GM18909 (cell line): ENCODE measurements at regions not wholly inside any gene's neighbourhood (a gene's known extent, or its start where the extent isn't known, plus 50 kb on each side); places are given as distances from the start of the nearest gene placed in this dataset.

Experiments
- ATAC-seq: cut with Tn5 transposase; IDR thresholded peaks from one replicate; pipeline ENCODE4 v1.9.1; 2021; ENCODE audit warnings: mild to moderate bottlenecking; ENCODE audit not compliant: unreplicated experiment, poor library complexity

DNA sequence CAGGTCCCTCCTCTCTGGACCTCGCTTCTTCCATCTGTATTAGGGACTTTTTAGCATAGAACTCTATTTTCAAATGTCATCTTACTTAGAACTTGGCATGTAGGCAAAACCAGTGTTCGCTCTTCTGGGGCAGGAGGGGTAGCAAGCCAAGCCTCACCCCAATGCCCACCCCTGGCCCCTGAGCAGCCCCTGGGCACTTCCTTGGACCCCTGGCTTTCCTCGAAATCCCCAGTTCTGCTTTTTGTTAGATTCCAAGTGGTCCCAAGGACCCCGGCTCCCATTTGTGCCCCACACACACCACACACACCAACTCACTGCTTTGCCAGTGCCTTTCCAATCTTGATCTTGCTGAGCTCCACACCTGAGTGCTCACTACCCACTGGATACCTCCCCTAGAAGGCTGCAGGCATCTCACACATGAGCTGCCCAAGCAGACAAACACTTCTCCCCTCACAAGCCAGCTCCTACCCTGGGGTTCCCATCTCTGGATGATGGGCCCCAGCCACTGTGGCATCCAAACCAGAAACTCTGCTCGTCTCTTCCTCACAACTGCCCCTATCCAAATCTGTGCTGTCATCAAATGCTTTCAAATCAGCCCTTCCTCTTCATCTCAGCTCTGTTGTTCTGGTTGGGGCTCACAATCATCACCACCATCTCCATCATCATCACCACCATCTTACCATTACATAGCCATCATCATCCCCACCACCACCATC is 167.9 kb upstream of the ZMIZ1 start:
- no peak for ATAC-seq

DNA sequence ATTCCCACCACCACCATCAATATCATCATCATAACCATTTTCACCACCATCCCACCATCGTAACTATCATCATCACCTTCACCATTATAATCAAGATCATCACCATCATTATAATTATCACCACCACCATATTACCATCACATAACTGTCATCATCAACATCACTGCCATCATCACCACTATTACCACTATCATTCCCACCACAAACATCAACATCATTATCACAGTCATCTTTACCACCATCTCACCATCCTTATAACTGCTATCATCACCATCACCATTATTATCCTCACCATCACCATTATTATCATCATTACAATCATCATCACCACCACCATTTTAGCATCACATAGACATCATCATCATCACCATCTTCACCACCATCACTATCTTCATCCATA is 167.1 kb upstream of the ZMIZ1 start:
- no peak for ATAC-seq

- no peak for ATAC-seq
Observed at GRCh38 chr10:78902815-78903214, 166.0 kb upstream of the ZMIZ1 start.

DNA sequence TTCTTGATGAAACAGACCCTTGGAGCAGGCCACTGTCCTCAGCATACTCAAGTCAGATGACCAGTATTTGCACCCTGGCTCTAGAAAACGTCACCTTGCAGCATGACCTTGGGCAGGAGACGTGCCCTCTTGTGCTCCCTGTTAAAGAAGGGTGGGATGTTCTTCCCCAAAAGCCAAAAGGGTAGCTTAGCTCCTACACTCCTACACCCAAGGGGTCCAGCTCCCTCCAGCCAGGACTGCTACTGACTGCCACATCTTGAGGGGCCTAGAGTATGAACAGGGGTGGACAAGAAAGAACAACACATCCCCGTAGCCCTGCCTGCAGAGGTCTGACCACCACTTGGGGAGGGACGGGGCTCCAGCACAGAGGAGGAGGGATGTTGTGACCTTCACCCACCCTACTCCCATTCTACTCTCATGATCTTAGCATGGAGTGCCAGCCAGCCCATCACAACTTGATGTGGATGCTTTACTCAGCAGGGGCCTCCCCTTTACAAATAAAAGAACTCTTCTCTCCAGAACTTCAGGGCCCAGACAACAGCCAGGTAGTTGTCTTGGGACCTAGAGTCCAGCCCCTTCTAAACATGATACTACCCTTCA is 165.3 kb upstream of the ZMIZ1 start:
- ATAC-seq: no peak

- ATAC-seq: no peak
Observed at GRCh38 chr10:78904196-78904595, 164.6 kb upstream of the ZMIZ1 start.

DNA sequence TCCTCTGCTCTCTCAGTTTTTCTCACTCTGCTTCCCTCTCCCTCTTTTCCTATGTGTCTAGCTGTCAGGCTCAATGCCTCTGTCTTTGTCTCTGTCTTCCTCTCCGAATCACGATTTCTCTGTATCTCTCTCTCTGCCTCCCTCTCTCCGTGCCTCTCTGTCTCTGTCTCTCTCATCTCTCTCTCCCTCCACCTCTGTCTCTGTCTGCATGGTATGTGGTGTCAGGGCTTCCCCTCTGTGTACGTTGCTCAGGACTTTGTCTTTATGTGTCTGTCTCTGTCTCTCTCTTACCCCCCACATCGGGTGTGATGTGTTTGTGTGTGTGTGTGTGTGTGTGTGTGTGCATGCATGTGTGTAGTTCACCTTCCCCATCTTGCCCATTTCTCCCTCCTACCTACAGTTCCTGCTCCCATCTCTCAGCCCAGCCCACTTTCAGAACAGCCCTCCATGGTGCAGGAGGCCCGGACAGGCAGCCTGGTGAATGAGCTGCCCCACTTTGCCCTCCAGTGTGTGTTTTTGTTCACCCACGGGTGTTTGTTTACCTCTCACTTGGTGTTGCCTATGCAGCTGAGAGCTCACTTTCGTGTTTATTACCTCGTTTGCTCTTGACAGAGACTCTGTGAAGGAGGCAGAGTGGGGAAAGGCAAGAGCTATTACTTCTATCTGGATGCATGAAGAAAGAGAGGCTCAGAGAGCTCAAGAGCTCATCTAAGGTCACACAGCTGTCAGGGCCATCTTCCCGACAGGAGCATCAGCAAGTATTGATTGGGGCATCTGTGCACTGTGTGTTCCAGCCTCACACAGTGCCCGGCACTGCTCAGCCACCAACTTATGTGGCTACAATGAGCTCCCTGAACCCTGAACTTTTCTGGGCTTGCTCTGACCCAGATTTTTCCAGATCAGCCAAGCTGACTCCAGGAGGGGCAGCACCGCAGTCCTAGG is 163.5 kb upstream of the ZMIZ1 start:
- no peak for ATAC-seq

- ATAC-seq: no peak
Observed at GRCh38 chr10:78905957-78906308, 162.8 kb upstream of the ZMIZ1 start.

DNA sequence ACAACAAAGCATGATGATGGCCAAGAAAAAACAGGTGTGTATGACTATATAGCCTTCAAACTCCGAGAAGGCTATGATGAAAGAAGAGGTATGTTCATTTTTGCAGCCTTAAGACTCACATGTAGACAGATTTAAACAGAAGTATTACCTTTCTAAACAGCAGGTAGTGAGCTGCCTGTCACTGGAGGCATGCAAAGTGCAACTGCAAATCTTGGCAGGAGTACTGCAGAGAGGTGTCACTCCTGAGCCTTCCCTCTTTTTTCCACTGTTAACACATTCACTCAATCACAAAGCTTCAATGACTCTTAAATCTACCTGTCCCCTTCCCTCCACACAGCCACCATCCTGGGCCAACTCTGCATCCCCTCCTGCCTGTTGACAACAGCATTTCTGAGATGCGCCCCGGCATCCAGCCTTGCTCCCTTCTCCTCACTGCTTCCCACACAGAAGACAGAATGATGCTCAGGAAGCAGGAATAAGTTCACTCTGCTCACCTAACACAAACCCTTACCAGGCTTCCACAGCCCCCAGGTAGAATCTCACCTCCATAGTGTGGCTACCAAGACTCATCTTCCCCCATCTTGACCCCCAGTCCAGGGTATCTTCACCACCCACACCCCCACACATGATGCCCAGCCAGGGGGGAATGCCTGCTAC is 161.9 kb upstream of the ZMIZ1 start:
- ATAC-seq: no peak

- no peak for ATAC-seq
Observed at GRCh38 chr10:78907551-78908211, 161.1 kb upstream of the ZMIZ1 start.

DNA sequence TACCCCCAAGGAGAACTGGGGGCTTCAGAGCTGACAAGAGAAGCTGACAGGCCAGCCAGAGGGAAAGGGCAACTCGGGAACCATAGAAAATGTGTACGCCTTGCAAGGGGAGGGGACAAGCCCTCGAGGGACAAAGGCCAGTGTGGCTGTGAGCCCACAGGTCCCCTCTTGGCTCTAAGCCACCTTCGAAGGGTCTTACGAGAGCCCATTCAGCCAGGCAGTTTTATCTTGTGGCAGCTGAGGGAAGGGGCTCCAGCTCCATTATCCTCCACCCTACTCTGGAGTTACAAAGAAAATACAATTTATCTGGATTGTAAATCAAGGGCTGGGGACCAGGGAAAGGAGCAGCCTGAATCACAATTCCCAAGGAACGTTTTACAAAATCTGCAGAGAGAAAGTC is 159.5 kb upstream of the ZMIZ1 start:
- no peak for ATAC-seq

GRCh38 chr10:78910021-78910420 is 158.7 kb upstream of the ZMIZ1 start:
- ATAC-seq: no peak

DNA sequence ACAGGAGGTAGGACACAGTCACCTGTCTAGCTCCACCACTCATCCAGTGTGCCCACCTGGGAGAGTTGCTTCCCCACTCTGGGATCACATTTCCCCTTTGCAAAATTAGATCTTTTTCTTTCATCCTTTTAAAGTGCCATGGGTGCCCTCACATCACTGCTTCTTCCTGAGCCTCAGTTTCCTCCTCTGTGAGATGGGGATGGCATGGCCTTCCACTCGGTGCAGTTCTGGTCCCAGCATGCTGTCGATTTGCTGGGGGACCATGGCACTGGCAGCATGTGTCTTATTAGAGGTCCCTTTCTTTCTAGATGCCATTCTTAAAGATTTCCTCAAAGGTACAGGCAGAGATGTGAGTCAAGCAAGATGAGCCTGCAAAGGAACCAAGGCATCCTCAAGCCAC is 158.3 kb upstream of the ZMIZ1 start:
- no peak for ATAC-seq

DNA sequence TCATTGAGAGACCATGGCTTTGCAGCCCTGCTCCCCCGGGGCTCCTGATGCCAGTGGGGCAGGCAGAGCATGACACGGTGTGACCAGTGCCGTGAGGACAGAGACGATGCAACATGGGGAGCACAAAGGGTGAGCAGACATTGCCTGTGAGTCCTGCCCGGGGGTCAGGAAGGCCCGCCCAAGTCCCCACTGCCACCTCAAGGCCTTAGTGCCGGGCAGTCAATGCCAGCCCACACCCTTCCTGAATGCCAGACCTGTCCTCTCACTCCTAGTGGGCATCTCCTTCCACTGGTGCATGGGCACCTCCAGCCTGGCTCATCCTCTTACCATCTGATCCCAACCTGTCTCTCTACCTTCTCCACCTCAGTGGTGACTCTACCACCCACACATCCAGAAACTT is 157.9 kb upstream of the ZMIZ1 start:
- no peak for ATAC-seq

GRCh38 chr10:78911533-78912340 is 157.0 kb upstream of the ZMIZ1 start:
- no peak for ATAC-seq

DNA sequence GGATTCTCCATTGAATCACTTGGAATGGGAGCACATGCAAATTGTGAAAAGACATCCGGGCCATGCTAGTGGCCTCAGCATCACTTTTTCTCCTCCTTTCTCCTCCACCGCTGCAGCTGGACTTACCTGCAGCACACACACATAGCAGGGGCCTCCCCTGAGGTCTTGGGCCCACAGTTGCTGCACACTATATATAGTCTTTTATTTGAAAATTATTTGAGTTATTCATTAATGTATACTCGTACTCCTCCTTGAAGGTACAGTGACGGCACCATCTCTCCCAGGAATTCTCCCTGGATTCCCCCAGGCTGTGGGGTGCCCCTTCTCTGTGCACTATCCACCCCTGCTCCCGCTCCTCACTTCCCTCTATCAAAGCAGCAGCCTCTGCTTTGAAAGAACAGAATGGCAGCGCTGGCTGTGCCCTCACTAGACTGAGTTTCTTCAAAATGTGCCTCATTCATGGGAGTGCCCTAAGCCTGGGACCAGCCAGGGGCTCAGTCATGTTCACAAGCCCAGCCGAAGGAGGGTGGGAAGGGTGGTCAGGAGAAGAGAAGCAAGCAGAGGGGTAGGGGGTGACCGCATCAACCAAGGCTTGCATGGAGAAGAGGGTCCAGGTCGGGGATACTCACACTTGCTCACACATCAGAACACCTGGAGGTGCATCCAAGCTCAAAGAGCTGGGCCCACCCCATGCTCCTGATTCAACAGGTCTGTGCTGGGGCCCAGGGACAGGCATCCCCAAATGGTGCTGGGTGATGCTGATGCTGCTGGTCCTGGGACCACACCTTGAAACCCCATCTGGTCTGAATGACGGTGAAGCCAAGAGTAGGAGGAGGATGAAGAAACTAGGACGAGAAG is 156.2 kb upstream of the ZMIZ1 start:
- no peak for ATAC-seq

GRCh38 chr10:78913219-78914059 is 155.3 kb upstream of the ZMIZ1 start:
- ATAC-seq: no peak

DNA sequence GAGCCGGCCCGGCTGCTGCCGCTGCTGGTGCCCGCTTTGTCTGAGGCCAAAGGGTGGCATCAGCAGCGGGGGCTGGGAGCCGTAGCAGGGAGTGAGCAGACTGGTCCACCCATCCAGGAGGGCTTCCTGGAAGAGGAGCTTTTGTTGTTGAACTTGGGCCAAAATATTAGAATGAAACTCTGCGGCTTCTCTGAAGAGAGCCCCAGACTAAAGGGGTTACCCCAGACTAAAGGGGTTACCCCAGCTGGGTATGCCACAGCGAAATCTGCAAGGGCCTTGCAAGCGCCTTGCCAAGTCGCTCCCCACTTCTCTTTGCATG is 154.7 kb upstream of the ZMIZ1 start:
- no peak for ATAC-seq
